Loucy (cell line): ENCODE measurements at regions not wholly inside any gene's neighbourhood (a gene's known extent, or its start where the extent isn't known, plus 50 kb on each side); places are given as distances from the start of the nearest gene placed in this dataset.

Experiments used
- H2AFZ ChIP-seq: fragments of 200-600 bp; sonication (generic); 2 replicates; pipeline ENCODE4 v1.6.0; 2016; ENCODE audit warnings: antibody characterized with exemption, mild to moderate bottlenecking, low read length, moderate library complexity
- H3F3A ChIP-seq: fragments of 200-600 bp; 2 replicates; pipeline ENCODE4 v1.6.0; 2016; ENCODE audit warnings: antibody characterized with exemption, low read depth, mild to moderate bottlenecking
- H3K27me3 ChIP-seq: fragments of 200-600 bp; sonication (generic); 2 replicates; pipeline ENCODE4 v1.6.1; 2014; ENCODE audit warnings: low read length, mild to moderate bottlenecking; ENCODE audit not compliant: insufficient read depth, poor library complexity, severe bottlenecking
- H3K36me3 ChIP-seq: fragments of 200-600 bp; sonication (generic); 2 replicates; pipeline ENCODE4 v1.6.1; 2016; ENCODE audit warnings: low read length; ENCODE audit not compliant: insufficient read depth
- H3K4me1 ChIP-seq: fragments of 200-600 bp; sonication (generic); 2 replicates; pipeline ENCODE4 v1.5.1; 2014; ENCODE audit warnings: low read length, mild to moderate bottlenecking; ENCODE audit not compliant: insufficient read depth, poor library complexity, severe bottlenecking
- H3K4me2 ChIP-seq: fragments of 200-600 bp; sonication (generic); 2 replicates; pipeline ENCODE4 v1.6.0; 2014; ENCODE audit warnings: antibody characterized with exemption, low read length, low read depth, mild to moderate bottlenecking; ENCODE audit not compliant: poor library complexity, severe bottlenecking
- H3K4me3 ChIP-seq: fragments of 200-600 bp; sonication (generic); 2 replicates; pipeline ENCODE4 v1.5.1; 2014; ENCODE audit warnings: low read length, mild to moderate bottlenecking, mixed read lengths; ENCODE audit not compliant: poor library complexity, severe bottlenecking
- H3K79me2 ChIP-seq: fragments of 200-600 bp; sonication (generic); 2 replicates; pipeline ENCODE4 v1.6.1; 2014; ENCODE audit warnings: low read length; ENCODE audit not compliant: insufficient read depth
- H3K9ac ChIP-seq: fragments of 200-600 bp; sonication (generic); 2 replicates; pipeline ENCODE4 v1.6.0; 2014; ENCODE audit warnings: mild to moderate bottlenecking, low read depth, low read length, moderate library complexity; ENCODE audit not compliant: poor library complexity, severe bottlenecking
- H3K9me2 ChIP-seq: fragments of 200-600 bp; sonication (generic); replicated peaks from 2 replicates; pipeline ENCODE4 v1.6.1; 2016; ENCODE audit warnings: low read depth, low read length, mixed read lengths
- H3K9me3 ChIP-seq: fragments of 200-600 bp; sonication (generic); 2 replicates; pipeline ENCODE4 v1.6.1; 2014; ENCODE audit warnings: mild to moderate bottlenecking, antibody characterized with exemption, low read length, low read depth; ENCODE audit not compliant: insufficient read depth
- H4K20me1 ChIP-seq: fragments of 200-600 bp; sonication (generic); 2 replicates; pipeline ENCODE4 v1.6.0; 2014; ENCODE audit warnings: antibody characterized with exemption, low read length, mild to moderate bottlenecking; ENCODE audit not compliant: insufficient read depth, poor library complexity, severe bottlenecking
- CTCF ChIP-seq: fragments of 200-600 bp; sonication (generic); conservative IDR thresholded peaks from 2 replicates; pipeline ENCODE4 v1.5.1; 2014; ENCODE audit warnings: mild to moderate bottlenecking, antibody characterized with exemption, low read length
- EZH2phosphoT487 ChIP-seq: fragments of 200-600 bp; IDR thresholded peaks from 2 replicates; pipeline ENCODE4 v1.6.1; 2018; ENCODE audit warnings: antibody characterized with exemption, mild to moderate bottlenecking, moderate library complexity, borderline replicate concordance

GRCh38 chrX:10101269-10101668 lies 55.5 kb upstream of the CLCN4 start:
- no peaks in the 10 kb centered on the region for H3K27me3 ChIP-seq
- no peak overlapping the region for H3K9ac ChIP-seq
- TF ChIP-seq CTCF, result no peak
- no peak for TF ChIP-seq EZH2phosphoT487
- no peaks in the 10 kb centered on the region for H3K4me1 ChIP-seq
- no peak overlapping the region for H3K4me2 ChIP-seq
- H3F3A ChIP-seq, result no peaks in the 10 kb centered on the region
- H3K36me3 ChIP-seq, result no peaks in the 10 kb centered on the region
- no peak overlapping the region for H2AFZ ChIP-seq
- no peaks in the 10 kb centered on the region for H3K79me2 ChIP-seq
- H3K9me2 ChIP-seq, result no peaks in the 10 kb centered on the region
- H4K20me1 ChIP-seq, result no peaks in the 10 kb centered on the region
- no peak overlapping the region for H3K4me3 ChIP-seq
- no peaks in the 10 kb centered on the region for H3K9me3 ChIP-seq

- Histone ChIP-seq H4K20me1 (no peaks in the 10 kb centered on the region), H3K4me3 (no peak overlapping the region)
- TF ChIP-seq EZH2phosphoT487 (no peak), CTCF (no peak)
Measured at GRCh38 chrX:10102046-10102704, 54.6 kb upstream of the CLCN4 start.

GRCh38 chrX:10103023-10103422 lies 53.8 kb upstream of the CLCN4 start:
- H3K4me2 ChIP-seq, result no peak overlapping the region
- H4K20me1 ChIP-seq, result no peaks in the 10 kb centered on the region
- H2AFZ ChIP-seq, result no peak overlapping the region
- TF ChIP-seq CTCF (no peak), EZH2phosphoT487 (no peak)
- H3K36me3 ChIP-seq, result no peaks in the 10 kb centered on the region
- no peak overlapping the region for H3K4me3 ChIP-seq
- H3K79me2 ChIP-seq, result no peaks in the 10 kb centered on the region
- no peak overlapping the region for H3K9ac ChIP-seq
- no peaks in the 10 kb centered on the region for H3K9me2 ChIP-seq
- H3F3A ChIP-seq, result no peaks in the 10 kb centered on the region
- no peaks in the 10 kb centered on the region for H3K9me3 ChIP-seq
- H3K27me3 ChIP-seq, result no peaks in the 10 kb centered on the region
- no peaks in the 10 kb centered on the region for H3K4me1 ChIP-seq

More at GRCh38 chrX:10102046-10102704, 54.6 kb upstream of the CLCN4 start:
- Histone ChIP-seq H3K9me3 (no peaks in the 10 kb centered on the region), H3K79me2 (no peaks in the 10 kb centered on the region), H3F3A (no peaks in the 10 kb centered on the region), H3K4me1 (no peaks in the 10 kb centered on the region), H3K36me3 (no peaks in the 10 kb centered on the region), H3K9me2 (no peaks in the 10 kb centered on the region), H3K9ac (no peak overlapping the region), H3K27me3 (no peaks in the 10 kb centered on the region), H2AFZ (no peak overlapping the region), H3K4me2 (no peak overlapping the region)
